ENCODE measurements at regions not wholly inside any gene's neighbourhood (a gene's known extent, or its start where the extent isn't known, plus 50 kb on each side); places are given as distances from the start of the nearest gene placed in this dataset.

DNA sequence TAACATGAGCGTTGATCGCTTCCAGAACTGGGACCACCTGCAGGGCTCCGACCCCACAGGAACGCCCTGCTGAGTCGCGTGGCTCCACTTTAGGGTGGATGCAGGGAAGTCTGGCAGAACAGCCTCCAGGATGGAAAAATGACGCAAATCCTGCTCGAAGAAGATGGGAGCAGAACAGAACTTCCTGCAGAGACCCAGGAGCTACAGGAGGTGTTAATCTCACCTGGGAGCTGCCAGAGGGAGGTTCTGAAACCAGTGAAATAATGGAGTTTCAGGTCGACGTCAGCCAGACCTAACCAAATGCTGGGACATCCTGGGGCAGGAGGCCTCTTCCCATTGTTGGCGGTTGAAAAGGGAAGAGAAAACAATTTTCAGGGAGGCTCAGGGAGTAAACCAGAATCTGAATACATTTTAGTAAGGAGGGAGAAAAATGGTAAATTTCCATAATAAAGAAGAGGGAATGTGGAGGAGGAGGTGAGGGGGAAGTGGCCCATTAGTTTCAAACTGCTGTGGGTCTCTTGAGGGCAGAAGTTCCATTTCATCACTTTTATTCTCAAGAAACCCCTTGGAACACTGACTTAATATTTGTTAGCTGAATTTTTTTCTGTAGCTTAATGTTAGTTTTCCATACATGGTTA lies 558.4 kb upstream of the CDH4 start:
- DNase-seq (ENCODE audit: low read depth) = no peak

GRCh38 chr20:60694763-60695162 lies 557.3 kb upstream of the CDH4 start:
- DNase-seq (ENCODE audit: low read depth) = peak; percentile 49

- peak; percentile 78 for DNase-seq (ENCODE audit: low read depth)
Observed at GRCh38 chr20:60695226-60696000, 556.6 kb upstream of the CDH4 start.

- DNase-seq (ENCODE audit: low read depth) = no peak
Observed at GRCh38 chr20:60697252-60697651, 554.8 kb upstream of the CDH4 start.

DNA sequence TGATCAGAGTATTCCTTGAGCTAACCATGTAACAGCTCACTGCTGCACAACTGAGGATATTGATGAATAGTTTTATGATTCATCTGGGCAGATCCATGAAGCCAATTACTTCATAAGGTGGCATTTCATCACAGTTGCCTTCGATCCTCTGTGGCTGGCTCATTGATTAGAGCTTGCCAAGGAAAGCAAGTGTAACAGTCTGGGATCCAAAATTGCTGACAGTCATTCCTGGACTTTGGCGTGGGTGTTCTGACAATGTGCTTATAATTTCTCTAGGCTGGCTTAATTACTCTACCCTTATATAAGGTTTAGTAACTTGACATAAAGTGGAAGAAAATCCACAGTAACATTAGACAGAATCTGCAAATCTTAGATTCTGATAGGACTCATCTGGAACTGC lies 551.3 kb upstream of the CDH4 start:
- DNase-seq (ENCODE audit: low read depth) = no peak

DNA sequence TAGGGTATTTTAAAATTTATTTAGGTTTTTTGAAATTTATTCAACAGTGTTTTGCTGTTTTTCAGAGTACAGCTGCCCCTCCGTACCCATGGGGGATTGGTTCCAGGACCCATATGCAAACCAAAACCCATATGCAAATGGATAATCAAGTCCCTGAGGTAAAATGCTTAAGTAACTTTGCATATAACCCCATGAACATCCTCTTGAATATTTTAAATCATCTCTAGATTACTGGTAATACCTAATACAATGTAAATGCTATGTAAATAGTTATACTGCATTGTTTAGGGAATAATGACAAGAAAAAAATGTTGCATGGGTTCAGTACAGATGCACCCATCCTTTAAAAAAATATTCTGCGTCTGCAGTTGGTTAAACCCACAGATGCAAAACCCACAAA lies 547.9 kb upstream of the CDH4 start:
- no peak for DNase-seq (ENCODE audit: low read depth)

- DNase-seq (ENCODE audit: low read depth) = no peak
Observed at GRCh38 chr20:60713396-60713795, 538.7 kb upstream of the CDH4 start.

DNA sequence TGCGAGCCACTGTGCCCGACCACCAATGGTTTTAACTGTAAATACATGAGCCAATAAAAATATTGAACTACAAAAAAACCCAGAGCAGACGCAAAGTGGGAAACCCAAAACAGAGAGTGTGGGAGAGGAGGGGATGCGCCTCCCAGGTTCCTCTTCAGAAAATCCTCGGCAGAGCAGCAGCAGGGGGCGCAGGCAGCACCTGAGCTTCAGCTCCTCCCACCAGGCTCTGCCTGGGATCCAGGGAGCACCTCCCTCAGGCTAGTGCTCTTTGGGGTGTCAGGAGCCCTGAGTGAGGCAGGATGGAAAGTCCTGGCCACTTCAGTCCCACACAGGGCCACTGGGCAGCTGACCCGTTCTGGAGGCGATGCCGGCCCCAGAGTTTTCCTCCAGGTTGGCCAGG lies 536.9 kb upstream of the CDH4 start:
- peak; percentile 13 for DNase-seq (ENCODE audit: low read depth)

DNA sequence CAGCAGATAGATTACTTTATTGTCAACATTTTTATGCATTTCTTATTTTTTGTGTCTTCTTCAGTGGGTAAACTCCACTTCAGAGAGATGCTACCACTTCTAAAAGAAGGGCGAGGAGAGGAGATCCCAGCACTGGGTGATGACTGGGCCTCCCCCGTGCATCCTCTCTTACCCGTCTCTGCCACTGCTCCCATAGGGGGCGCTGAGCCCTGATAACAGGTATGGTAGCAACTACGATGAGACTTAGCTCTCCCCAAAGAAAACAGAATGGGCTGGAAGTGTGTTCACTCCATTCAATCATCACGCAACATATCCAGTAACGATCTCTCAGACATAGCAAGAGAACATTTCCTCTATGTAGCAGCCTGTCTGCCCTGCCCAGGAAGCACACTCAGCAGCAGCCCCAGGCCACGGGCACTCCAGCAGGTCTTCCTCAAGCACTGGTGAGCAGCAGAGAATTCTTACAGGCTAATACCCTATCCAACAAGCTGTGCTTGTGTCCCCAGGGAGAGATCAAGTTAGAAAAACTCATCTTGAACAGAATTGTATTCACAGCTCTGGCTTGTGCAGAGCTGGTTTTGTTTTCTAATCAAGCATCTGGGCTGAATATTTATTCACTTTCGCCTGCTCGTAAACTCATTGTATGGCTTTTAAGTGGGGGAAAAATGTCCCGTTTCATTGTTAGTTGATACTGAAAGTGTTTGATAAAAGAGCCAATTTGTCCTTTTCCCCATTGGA lies 533.1 kb upstream of the CDH4 start:
- DNase-seq (ENCODE audit: low read depth) = no peak

DNA sequence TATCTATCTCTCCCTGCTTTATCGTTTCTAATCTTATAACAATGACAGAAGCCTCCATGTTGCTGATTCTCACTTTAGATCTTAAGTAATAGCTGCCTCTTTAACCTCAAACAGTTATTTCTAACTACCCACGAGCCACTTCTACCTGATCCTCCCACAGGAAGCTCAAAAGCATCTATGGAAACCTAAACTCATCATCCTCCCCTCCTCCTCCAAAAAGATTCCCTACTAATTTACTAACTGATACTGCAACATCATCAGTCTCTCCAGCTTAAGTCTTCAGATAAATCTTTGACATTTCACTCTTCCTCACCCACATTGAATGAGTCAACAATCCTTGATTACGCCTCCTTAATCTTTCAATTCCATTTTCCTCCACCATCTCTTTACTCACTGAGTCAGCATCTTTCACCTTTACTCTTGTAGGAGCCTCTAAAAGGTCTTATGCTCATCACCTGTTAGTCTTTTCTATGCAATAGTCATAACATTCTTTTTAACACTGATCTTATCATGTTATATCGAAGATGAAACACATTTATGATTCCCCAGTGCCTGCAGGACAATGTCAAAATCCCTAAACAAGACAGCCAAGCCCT lies 526.7 kb upstream of the CDH4 start:
- DNase-seq (ENCODE audit: low read depth) = no peak

DNA sequence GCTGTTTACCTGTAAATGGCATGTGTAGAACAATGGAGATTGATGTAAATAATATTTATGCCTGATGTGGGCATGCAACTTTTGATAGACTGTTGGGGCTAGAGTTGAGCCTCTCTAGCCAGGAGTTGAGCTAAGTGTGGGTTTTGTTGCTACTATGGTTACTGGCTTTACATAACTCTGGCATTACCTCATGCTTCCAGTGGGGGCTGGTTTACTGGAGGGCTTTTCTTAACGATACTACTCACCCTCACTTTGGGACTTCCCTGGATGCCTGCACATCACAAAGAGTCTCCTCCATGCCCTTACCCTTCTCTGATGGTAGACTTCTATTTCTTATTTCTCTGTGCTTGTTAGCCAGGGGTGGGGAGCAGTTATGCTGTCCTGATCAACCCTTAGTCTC lies 524.6 kb upstream of the CDH4 start:
- DNase-seq (ENCODE audit: low read depth) = no peak

DNA sequence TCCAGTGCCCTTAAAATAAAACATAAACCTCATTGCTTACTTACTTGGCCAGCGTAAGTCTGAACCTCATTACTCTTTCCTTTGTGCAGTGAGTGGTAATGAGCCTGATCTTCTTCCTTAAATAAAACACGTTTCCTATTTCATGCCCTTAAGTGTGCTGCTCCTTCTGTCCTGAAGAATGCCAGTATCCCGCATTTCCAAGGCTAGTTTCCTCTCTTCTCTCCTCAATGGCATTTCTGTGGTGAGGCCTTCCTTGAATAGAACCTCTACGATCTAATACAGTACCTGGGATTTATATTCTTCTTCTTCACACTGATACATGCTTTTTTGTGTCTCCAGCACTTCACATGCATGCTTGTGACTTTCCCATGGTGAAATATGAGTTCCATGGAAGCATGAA lies 523.4 kb upstream of the CDH4 start:
- DNase-seq (ENCODE audit: low read depth) = no peak

- no peak for DNase-seq (ENCODE audit: low read depth)
Observed at GRCh38 chr20:60729135-60729900, 522.7 kb upstream of the CDH4 start.

- DNase-seq (ENCODE audit: low read depth) = no peak
Observed at GRCh38 chr20:60732322-60732721, 519.7 kb upstream of the CDH4 start.

DNA sequence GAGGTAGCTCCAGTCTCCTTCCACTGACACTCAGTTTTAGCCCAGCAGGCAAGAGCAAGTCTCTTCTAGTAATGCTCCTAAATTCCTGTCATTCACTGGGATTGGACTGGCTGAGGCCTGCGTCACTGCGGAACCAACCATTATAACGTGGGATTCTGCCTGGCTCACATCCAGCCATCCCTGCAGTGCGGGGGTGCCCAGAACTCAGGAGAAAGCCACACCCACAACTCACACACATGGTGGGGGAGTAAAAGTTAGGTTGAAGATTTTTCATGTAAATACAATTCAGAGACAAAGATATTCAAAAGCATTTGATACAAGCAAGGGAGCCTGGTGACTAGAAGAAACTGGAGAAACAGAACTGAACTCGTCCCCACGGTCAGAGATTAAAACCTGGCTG lies 504.0 kb upstream of the CDH4 start:
- no peak for DNase-seq (ENCODE audit: low read depth)

- peak; percentile 87 for DNase-seq (ENCODE audit: low read depth)
Observed at GRCh38 chr20:60749804-60750602, 502.1 kb upstream of the CDH4 start.

- no peak for DNase-seq (ENCODE audit: low read depth)
Observed at GRCh38 chr20:60750909-60751308, 501.2 kb upstream of the CDH4 start.

DNA sequence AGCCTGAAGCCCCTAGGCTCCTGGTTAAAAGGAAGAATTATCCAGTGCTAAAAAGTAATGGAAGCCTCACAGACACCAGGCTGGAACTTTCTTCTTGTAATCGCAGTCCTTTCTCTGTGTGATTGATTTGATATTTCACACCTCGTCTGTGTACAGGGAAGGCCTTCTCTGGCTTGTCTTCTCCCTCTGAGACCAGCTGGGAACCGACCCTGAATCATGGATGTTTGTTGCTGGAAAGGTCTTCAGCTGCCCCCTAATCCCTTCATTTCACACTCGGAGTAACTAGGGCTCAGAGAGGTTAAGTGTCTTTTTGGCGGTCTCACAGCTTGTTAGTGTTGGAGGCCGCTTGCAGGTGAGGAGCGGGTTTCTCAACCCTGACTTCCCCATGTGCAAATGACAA lies 500.2 kb upstream of the CDH4 start:
- DNase-seq (ENCODE audit: low read depth) = no peak

- DNase-seq (ENCODE audit: low read depth) = peak; percentile 32
Observed at GRCh38 chr20:60752741-60753420, 499.2 kb upstream of the CDH4 start.

DNA sequence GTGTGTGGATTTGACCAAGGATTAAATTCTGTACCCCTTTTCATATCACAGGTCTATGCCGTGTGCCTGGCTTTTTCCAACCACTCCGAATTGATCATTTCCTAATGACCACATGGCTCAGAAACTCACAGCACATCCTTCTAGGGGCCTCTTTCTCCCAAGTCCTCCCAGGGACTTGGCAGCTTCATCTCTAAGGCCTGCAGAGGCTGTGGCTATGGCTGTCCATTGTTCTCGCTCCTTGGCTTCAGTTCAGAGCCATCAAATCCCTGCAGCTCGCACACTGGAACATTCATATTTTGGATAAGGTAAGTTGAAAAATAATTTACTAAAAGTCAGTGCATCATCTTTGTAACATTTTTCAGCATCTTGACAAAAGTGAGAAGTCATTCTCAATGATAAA lies 497.2 kb upstream of the CDH4 start:
- DNase-seq (ENCODE audit: low read depth) = no peak

Data from Daoy (cell line).